DOHH2 (cell line): ENCODE measurements at regions not wholly inside any gene's neighbourhood (a gene's known extent, or its start where the extent isn't known, plus 50 kb on each side); places are given as distances from the start of the nearest gene placed in this dataset.

ENCODE experiments used
- H3F3A ChIP-seq: fragments of 200-600 bp; sonication (generic), shearing (Covaris generic); 2 replicates; pipeline ENCODE4 v1.6.0; 2016; ENCODE audit warnings: antibody characterized with exemption, mild to moderate bottlenecking; ENCODE audit not compliant: control insufficient read depth, insufficient read depth
- H3K27ac ChIP-seq: fragments of 200-600 bp; sonication (generic); 2 replicates; pipeline ENCODE4 v1.5.1; 2014; ENCODE audit warnings: low read depth, mild to moderate bottlenecking, low read length, moderate library complexity
- H3K27me3 ChIP-seq: fragments of 200-600 bp; sonication (generic); 2 replicates; pipeline ENCODE4 v1.6.1; 2014; ENCODE audit warnings: mild to moderate bottlenecking, low read length, mixed read lengths; ENCODE audit not compliant: control insufficient read depth
- H3K36me3 ChIP-seq: fragments of 200-600 bp; sonication (generic); 2 replicates; pipeline ENCODE4 v1.6.1; 2014; ENCODE audit warnings: mild to moderate bottlenecking, low read length, moderate library complexity, mixed read lengths; ENCODE audit not compliant: control insufficient read depth
- H3K4me1 ChIP-seq: fragments of 200-600 bp; sonication (generic); 2 replicates; pipeline ENCODE4 v1.6.1; 2014; ENCODE audit warnings: mild to moderate bottlenecking, low read length, mixed read lengths; ENCODE audit not compliant: control insufficient read depth
- H3K4me2 ChIP-seq: fragments of 200-600 bp; sonication (generic); 2 replicates; pipeline ENCODE4 v1.6.0; 2014; ENCODE audit warnings: mild to moderate bottlenecking, low read length, moderate library complexity
- H3K4me3 ChIP-seq: fragments of 200-600 bp; sonication (generic); 2 replicates; pipeline ENCODE4 v1.5.1; 2014; ENCODE audit warnings: mild to moderate bottlenecking, low read length, mixed read lengths
- H3K79me2 ChIP-seq: fragments of 200-600 bp; sonication (generic); 2 replicates; pipeline ENCODE4 v1.6.1; 2014; ENCODE audit warnings: mild to moderate bottlenecking, low read length, mixed read lengths; ENCODE audit not compliant: control insufficient read depth
- H3K9me2 ChIP-seq: fragments of 200-600 bp; sonication (generic); replicated peaks from 2 replicates; pipeline ENCODE4 v1.6.1; 2014; ENCODE audit warnings: mild to moderate bottlenecking, low read length, mixed read lengths; ENCODE audit not compliant: control insufficient read depth
- H3K9me3 ChIP-seq: fragments of 200-600 bp; sonication (generic); 2 replicates; pipeline ENCODE4 v1.6.1; 2014; ENCODE audit warnings: antibody characterized with exemption, low read length, mixed read lengths; ENCODE audit not compliant: control insufficient read depth, insufficient read depth
- H4K20me1 ChIP-seq: fragments of 200-600 bp; sonication (generic); 2 replicates; pipeline ENCODE4 v1.6.0; 2014; ENCODE audit warnings: low read depth, mild to moderate bottlenecking, antibody characterized with exemption, low read length, moderate library complexity; ENCODE audit not compliant: control insufficient read depth, insufficient read depth
- CTCF ChIP-seq: fragments of 200-600 bp; sonication (generic); IDR thresholded peaks from one replicate; pipeline ENCODE4 v1.5.1; 2014; ENCODE audit warnings: antibody characterized with exemption, mild to moderate bottlenecking, low read depth, low read length; ENCODE audit not compliant: poor library complexity, severe bottlenecking
- EZH2phosphoT487 ChIP-seq: fragments of 200-600 bp; sonication (generic); IDR thresholded peaks from 2 replicates; pipeline ENCODE4 v1.6.1; 2017; ENCODE audit warnings: borderline replicate concordance, mild to moderate bottlenecking, antibody characterized with exemption, low read length, moderate library complexity, mixed read lengths

GRCh38 chr12:32049956-32050355 lies 56.7 kb upstream of the BICD1 start:
- Histone ChIP-seq H3K4me1 (peaks cover 16% of the 10 kb centered on the region), H3K9me3 (peaks cover 8% of the 10 kb centered on the region; the same call in 1 of the 2 replicates), H4K20me1 (no peaks in the 10 kb centered on the region), H3K4me3 (no peak overlapping the region), H3K27ac (no peak overlapping the region), H3K79me2 (no peaks in the 10 kb centered on the region), H3K9me2 (no peaks in the 10 kb centered on the region), H3K4me2 (no peak overlapping the region), H3F3A (no peaks in the 10 kb centered on the region), H3K36me3 (no peaks in the 10 kb centered on the region), H3K27me3 (no peaks in the 10 kb centered on the region)
- TF ChIP-seq EZH2phosphoT487: no peak
- TF ChIP-seq CTCF: no peak

GRCh38 chr12:32051511-32052211 lies 55.0 kb upstream of the BICD1 start:
- H3K27ac ChIP-seq: no peak overlapping the region
- H3K4me1 ChIP-seq: peaks cover 16% of the 10 kb centered on the region
- H3K79me2 ChIP-seq: no peaks in the 10 kb centered on the region
- TF ChIP-seq CTCF (no peak), EZH2phosphoT487 (no peak)
- H3F3A ChIP-seq: no peaks in the 10 kb centered on the region
- no peak overlapping the region for H3K4me3 ChIP-seq
- no peaks in the 10 kb centered on the region for H4K20me1 ChIP-seq
- H3K36me3 ChIP-seq: no peaks in the 10 kb centered on the region
- H3K4me2 ChIP-seq: no peak overlapping the region
- no peaks in the 10 kb centered on the region for H3K27me3 ChIP-seq
- H3K9me2 ChIP-seq: no peaks in the 10 kb centered on the region
- H3K9me3 ChIP-seq: peaks cover 8% of the 10 kb centered on the region; the same call in 1 of the 2 replicates

GRCh38 chr12:32052212-32052713 lies 54.4 kb upstream of the BICD1 start:
- Histone ChIP-seq H3K36me3 (no peaks in the 10 kb centered on the region), H3K27me3 (no peaks in the 10 kb centered on the region), H3K79me2 (no peaks in the 10 kb centered on the region), H3K4me2 (no peak overlapping the region), H4K20me1 (no peaks in the 10 kb centered on the region), H3F3A (no peaks in the 10 kb centered on the region), H3K4me1 (peaks cover 16% of the 10 kb centered on the region), H3K9me3 (peaks cover 8% of the 10 kb centered on the region; the same call in 1 of the 2 replicates), H3K27ac (no peak overlapping the region), H3K9me2 (no peaks in the 10 kb centered on the region), H3K4me3 (no peak overlapping the region)
- TF ChIP-seq CTCF: no peak
- TF ChIP-seq EZH2phosphoT487: no peak
